ENCODE measurements at regions not wholly inside any gene's neighbourhood (a gene's known extent, or its start where the extent isn't known, plus 50 kb on each side); places are given as distances from the start of the nearest gene placed in this dataset.

GRCh38 chr12:58804749-58805148 is 115.6 kb downstream of the LRIG3 start:
- peak; percentile 52 for TF ChIP-seq RAD21 (IDR thresholded peaks at IDR 0.05; ENCODE audit: low read depth)
- no peak for TF ChIP-seq USF1 (IDR thresholded peaks at IDR 0.05)
- no peak for TF ChIP-seq TCF12 (IDR thresholded peaks at IDR 0.05; ENCODE audit: low read depth)
- no peak for TF ChIP-seq NFIC (IDR thresholded peaks at IDR 0.05)

GRCh38 chr12:58809064-58809607 is 111.2 kb downstream of the LRIG3 start:
- TF ChIP-seq ZBTB7A (IDR thresholded peaks at IDR 0.05; ENCODE audit: low read depth): no peak
- TF ChIP-seq NFIC (IDR thresholded peaks at IDR 0.05): no peak
- no peak for TF ChIP-seq TEAD4 (IDR thresholded peaks at IDR 0.05)
- TF ChIP-seq RAD21 (IDR thresholded peaks at IDR 0.05; ENCODE audit: low read depth): no peak
- no peak for TF ChIP-seq MAX (IDR thresholded peaks at IDR 0.05)
- no peak for TF ChIP-seq CEBPB (IDR thresholded peaks at IDR 0.05)
- TF ChIP-seq USF1 (IDR thresholded peaks at IDR 0.05): no peak
- no peak for TF ChIP-seq FOXM1 (IDR thresholded peaks at IDR 0.05; ENCODE audit: borderline replicate concordance, low read depth)
- no peak for TF ChIP-seq REST (IDR thresholded peaks at IDR 0.05; ENCODE audit: low read depth)
- TF ChIP-seq EGR1 (IDR thresholded peaks at IDR 0.05): no peak
- no peak for TF ChIP-seq TCF12 (IDR thresholded peaks at IDR 0.05; ENCODE audit: low read depth)
- no peak for TF ChIP-seq TAF1 (IDR thresholded peaks at IDR 0.05; ENCODE audit: low read depth)
- no peak for TF ChIP-seq EP300 (IDR thresholded peaks at IDR 0.05; ENCODE audit: borderline replicate concordance)
- no peak for TF ChIP-seq YY1 (IDR thresholded peaks at IDR 0.05; ENCODE audit: low read depth)
- no peak for TF ChIP-seq CREB1 (IDR thresholded peaks at IDR 0.05; ENCODE audit: low read depth)

- TF ChIP-seq TAF1 (IDR thresholded peaks at IDR 0.05; ENCODE audit: low read depth) (no peak), REST (IDR thresholded peaks at IDR 0.05; ENCODE audit: low read depth) (no peak), TCF12 (IDR thresholded peaks at IDR 0.05; ENCODE audit: low read depth) (no peak)
Observed at GRCh38 chr12:58811346-58811745, 109.0 kb downstream of the LRIG3 start.

GRCh38 chr12:58812214-58812613 is 108.1 kb downstream of the LRIG3 start:
- TF ChIP-seq MAX (IDR thresholded peaks at IDR 0.05) (no peak), REST (IDR thresholded peaks at IDR 0.05; ENCODE audit: low read depth) (no peak), EGR1 (IDR thresholded peaks at IDR 0.05) (no peak), TCF12 (IDR thresholded peaks at IDR 0.05; ENCODE audit: low read depth) (no peak), USF1 (IDR thresholded peaks at IDR 0.05) (no peak), ZBTB7A (IDR thresholded peaks at IDR 0.05; ENCODE audit: low read depth) (no peak), CREB1 (IDR thresholded peaks at IDR 0.05; ENCODE audit: low read depth) (no peak), EP300 (IDR thresholded peaks at IDR 0.05; ENCODE audit: borderline replicate concordance) (no peak), RAD21 (IDR thresholded peaks at IDR 0.05; ENCODE audit: low read depth) (no peak), NFIC (IDR thresholded peaks at IDR 0.05) (no peak), TEAD4 (IDR thresholded peaks at IDR 0.05) (no peak), YY1 (IDR thresholded peaks at IDR 0.05; ENCODE audit: low read depth) (no peak), CEBPB (IDR thresholded peaks at IDR 0.05) (no peak), TAF1 (IDR thresholded peaks at IDR 0.05; ENCODE audit: low read depth) (no peak), FOXM1 (IDR thresholded peaks at IDR 0.05; ENCODE audit: borderline replicate concordance, low read depth) (no peak)

Measured in Ishikawa (cell line).